NCI-H2196 (cell line): ENCODE measurements at regions not wholly inside any gene's neighbourhood (a gene's known extent, or its start where the extent isn't known, plus 50 kb on each side); places are given as distances from the start of the nearest gene placed in this dataset.

Source experiments
- DNase-seq: peaks from one replicate; lab custom pipeline; 2025; ENCODE audit not compliant: unreplicated experiment; lab: John Stamatoyannopoulos, UW

- DNase-seq = no peak
These were observed 85.7 kb upstream of the NTRK2 start for GRCh38 chr9:84583866-84584265.

DNA sequence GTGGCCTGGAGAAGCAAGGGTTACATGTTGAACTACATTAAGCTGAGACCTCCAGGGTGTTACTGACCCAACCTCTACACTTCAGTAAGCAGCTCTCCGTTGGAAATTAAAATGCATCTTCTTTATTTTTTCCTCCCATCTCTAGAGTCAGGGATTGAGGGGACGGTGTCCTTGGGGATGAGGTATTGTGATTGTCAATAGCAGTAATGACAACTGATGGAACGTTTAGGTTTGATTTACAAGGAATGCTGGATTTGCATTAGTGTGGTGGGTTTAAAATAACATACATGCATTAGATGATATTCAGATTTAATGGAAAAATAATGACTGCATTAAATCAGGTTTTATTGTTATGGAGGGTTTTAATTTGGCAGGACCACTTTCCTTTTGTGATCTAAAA lies 82.9 kb upstream of the NTRK2 start:
- DNase-seq = no peak

GRCh38 chr9:84587153-84587552 lies 82.4 kb upstream of the NTRK2 start:
- no peak for DNase-seq

GRCh38 chr9:84589542-84589941 lies 80.0 kb upstream of the NTRK2 start:
- no peak for DNase-seq

- DNase-seq = no peak
These were observed 78.8 kb upstream of the NTRK2 start for GRCh38 chr9:84590706-84591105.

- DNase-seq = no peak
These were observed 76.6 kb upstream of the NTRK2 start for GRCh38 chr9:84592918-84593317.

GRCh38 chr9:84593352-84593751 lies 76.2 kb upstream of the NTRK2 start:
- DNase-seq = no peak

DNA sequence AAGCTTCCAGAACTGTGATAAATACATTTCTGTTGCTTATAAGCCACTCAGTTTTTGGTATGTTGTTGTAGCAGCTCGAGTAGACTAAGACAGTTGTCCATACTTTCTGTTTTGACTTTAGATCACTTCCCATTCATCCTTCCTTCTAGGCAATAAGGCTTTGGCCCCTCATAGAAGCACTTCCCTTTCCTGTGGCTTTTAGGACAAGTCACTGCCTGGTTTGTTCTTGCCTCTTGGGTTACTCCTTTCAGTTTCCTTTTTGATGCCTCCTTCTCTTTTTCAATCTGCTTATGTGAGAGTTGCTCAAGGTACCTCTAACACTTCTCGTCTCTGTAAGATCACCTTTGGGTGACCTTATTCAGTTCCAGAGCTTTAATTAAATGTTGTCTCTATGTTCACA lies 72.4 kb upstream of the NTRK2 start:
- DNase-seq = no peak

GRCh38 chr9:84598921-84599636 lies 70.5 kb upstream of the NTRK2 start:
- no peak for DNase-seq

DNA sequence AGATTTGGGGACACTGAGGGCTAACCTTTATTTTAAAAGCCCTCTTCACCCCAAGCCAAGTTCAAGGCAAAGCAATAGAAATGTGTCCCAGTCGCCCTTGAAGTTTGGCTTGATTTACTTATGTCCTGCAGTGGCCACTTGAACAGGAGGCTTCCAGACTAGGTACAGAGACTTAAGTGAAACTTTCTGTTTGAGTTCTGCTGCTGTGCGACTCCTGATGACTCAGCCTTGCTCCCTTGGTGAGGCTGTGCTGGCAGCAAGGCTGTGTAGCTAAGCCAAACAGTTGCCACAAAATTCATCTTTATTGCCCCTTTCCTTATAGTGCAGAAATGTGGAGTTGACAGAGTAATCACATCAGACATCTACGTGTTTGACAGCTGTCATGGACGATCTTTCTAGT lies 68.8 kb upstream of the NTRK2 start:
- DNase-seq = no peak

DNA sequence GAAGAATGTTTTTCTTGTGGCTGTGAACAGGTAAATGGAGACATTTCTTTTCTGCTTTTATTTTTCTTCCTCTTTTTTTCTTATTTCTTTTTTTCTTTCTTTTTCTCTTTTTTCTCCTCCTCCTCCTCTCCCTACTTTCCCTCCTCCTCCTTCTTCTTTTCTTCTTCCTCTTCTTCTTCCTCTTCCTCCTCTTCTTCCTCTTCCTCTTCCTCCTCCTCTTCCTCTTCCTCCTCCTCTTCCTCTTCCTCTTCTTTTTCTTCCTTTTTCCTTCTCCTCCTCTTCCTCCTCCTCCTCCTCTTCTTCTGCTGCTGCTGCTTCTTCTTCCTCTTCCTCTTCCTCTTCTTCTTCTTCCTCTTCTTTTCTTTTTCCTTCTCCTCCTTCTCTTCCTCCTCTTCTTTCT lies 65.3 kb upstream of the NTRK2 start:
- no peak for DNase-seq

- no peak for DNase-seq
These were observed 59.8 kb upstream of the NTRK2 start for GRCh38 chr9:84609779-84610178.

DNA sequence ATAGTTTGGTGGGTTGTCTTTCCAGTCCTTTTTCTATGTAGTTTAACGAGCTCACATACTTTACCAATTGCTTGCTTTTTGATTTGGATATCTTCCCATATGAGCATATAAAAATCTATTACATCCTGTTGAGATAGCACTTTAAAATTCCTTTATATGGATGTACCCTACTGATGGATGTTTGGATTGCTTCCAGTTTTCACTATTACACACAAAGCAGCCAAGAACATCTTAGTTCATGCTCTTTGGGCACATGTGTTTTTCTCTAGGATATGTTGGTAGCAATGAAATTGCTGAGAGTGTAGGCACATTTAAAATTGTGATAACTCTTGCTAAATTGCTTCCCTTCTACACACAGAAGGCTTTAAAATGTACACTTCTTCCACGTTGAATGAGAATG lies 56.1 kb upstream of the NTRK2 start:
- DNase-seq = no peak

- DNase-seq = no peak
These were observed 54.0 kb upstream of the NTRK2 start for GRCh38 chr9:84615544-84615943.

GRCh38 chr9:84617411-84618029 lies 52.0 kb upstream of the NTRK2 start:
- DNase-seq = no peak
